Osteoblast (primary cell): ENCODE measurements at regions not wholly inside any gene's neighbourhood (a gene's known extent, or its start where the extent isn't known, plus 50 kb on each side); places are given as distances from the start of the nearest gene placed in this dataset.

Source experiments
- DNase-seq: peaks from one replicate; pipeline ENCODE4 v3.0.0; 2011; ENCODE audit warnings: low spot score, mixed read lengths; ENCODE audit not compliant: insufficient read length; ENCODE audit errors: missing footprints
- H2AFZ ChIP-seq: 2 replicates; pipeline ENCODE4 v1.6.0; 2011; ENCODE audit warnings: mild to moderate bottlenecking, low read length
- H3K27ac ChIP-seq: 2 replicates; pipeline ENCODE4 v1.5.1; 2011; ENCODE audit warnings: mild to moderate bottlenecking, low read depth, low read length, moderate library complexity
- H3K27me3 ChIP-seq: 2 replicates; pipeline ENCODE4 v1.6.0; 2012; ENCODE audit warnings: mild to moderate bottlenecking, control low read depth, inconsistent platforms, low read length, moderate library complexity; ENCODE audit not compliant: insufficient read depth
- H3K36me3 ChIP-seq: 2 replicates; pipeline ENCODE4 v1.5.1; 2011; ENCODE audit warnings: mild to moderate bottlenecking, low read length, control low read depth, moderate library complexity; ENCODE audit not compliant: insufficient read depth
- H3K4me1 ChIP-seq: 2 replicates; pipeline ENCODE4 v1.5.1; 2011; ENCODE audit warnings: mild to moderate bottlenecking, low read length, control low read depth, moderate library complexity; ENCODE audit not compliant: insufficient read depth
- H3K4me2 ChIP-seq: 2 replicates; pipeline ENCODE4 v1.6.0; 2011; ENCODE audit warnings: mild to moderate bottlenecking, low read length; ENCODE audit not compliant: insufficient read depth
- H3K4me3 ChIP-seq: fragments of 200-600 bp; sonication (generic); 3 replicates; pipeline ENCODE4 v1.5.1; 2012; ENCODE audit warnings: mild to moderate bottlenecking, low read length, inconsistent platforms; ENCODE audit not compliant: insufficient read depth
- H3K79me2 ChIP-seq: 2 replicates; pipeline ENCODE4 v1.6.0; 2012; ENCODE audit warnings: mild to moderate bottlenecking, low read length, control low read depth, inconsistent platforms; ENCODE audit not compliant: insufficient read depth
- H3K9me3 ChIP-seq: 2 replicates; pipeline ENCODE4 v1.5.1; 2011; ENCODE audit warnings: low read depth, low read length, control low read depth
- H4K20me1 ChIP-seq: 2 replicates; pipeline ENCODE4 v1.6.0; 2012; ENCODE audit warnings: mild to moderate bottlenecking, low read length, control low read depth; ENCODE audit not compliant: insufficient read depth
- TF ChIP-seq, protein P1 (sequence below): IDR thresholded peaks from 2 replicates; pipeline ENCODE4 v1.5.1; 2011; ENCODE audit warnings: mild to moderate bottlenecking, low read depth, low read length, moderate library complexity; ENCODE audit errors: extremely low read depth

DNA sequence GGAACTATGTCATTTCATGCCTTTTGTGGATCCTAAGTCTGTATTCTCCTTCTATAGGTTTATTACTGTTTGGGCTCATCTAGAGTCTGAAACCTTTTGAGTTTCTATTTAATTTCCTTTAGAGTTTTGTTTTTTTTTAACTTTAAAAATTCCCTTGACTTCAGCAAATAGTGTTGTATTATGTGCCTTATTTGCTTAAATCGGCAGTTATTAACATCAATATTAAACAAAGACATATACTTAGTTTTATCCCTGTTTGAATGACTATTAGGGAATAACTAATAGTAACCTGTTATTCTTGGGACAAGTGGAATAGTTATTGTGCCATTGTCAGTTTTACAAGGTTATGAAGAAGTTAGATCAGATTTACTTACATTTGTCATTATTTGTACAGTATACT is 112.8 kb upstream of the NUDT6 start:
- Histone ChIP-seq H3K27ac (no peak overlapping the region), H3K4me2 (no peak overlapping the region), H3K36me3 (no peaks in the 10 kb centered on the region), H3K4me1 (peaks cover 5% of the 10 kb centered on the region), H3K79me2 (no peaks in the 10 kb centered on the region), H3K9me3 (no peaks in the 10 kb centered on the region), H4K20me1 (no peaks in the 10 kb centered on the region), H2AFZ (no peak overlapping the region), H3K4me3 (no peak overlapping the region), H3K27me3 (no peaks in the 10 kb centered on the region)
- TF ChIP-seq, protein P1, sequence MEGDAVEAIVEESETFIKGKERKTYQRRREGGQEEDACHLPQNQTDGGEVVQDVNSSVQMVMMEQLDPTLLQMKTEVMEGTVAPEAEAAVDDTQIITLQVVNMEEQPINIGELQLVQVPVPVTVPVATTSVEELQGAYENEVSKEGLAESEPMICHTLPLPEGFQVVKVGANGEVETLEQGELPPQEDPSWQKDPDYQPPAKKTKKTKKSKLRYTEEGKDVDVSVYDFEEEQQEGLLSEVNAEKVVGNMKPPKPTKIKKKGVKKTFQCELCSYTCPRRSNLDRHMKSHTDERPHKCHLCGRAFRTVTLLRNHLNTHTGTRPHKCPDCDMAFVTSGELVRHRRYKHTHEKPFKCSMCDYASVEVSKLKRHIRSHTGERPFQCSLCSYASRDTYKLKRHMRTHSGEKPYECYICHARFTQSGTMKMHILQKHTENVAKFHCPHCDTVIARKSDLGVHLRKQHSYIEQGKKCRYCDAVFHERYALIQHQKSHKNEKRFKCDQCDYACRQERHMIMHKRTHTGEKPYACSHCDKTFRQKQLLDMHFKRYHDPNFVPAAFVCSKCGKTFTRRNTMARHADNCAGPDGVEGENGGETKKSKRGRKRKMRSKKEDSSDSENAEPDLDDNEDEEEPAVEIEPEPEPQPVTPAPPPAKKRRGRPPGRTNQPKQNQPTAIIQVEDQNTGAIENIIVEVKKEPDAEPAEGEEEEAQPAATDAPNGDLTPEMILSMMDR: no peak
- no peak for DNase-seq

DNA sequence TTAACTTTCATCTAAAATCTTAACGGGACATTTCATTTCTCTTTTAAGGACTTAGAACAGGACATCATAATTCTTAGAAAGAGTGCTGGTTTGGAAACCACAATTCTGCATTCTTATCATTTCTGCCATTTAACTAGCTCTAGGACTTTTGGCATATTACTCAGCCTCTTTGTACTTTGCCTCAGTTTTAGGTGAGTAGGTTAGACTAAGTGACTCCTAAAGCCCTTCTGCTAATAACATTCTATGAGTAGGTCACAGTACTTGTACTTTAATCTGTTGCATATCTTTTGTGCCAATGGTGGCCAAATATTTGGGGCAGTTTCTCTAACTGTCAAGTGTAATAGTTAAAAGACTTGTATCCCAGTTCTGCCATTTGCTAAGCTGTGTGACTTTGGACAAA is 115.4 kb upstream of the NUDT6 start:
- Histone ChIP-seq H3K4me1 (peaks cover 5% of the 10 kb centered on the region), H4K20me1 (no peaks in the 10 kb centered on the region), H3K27ac (no peak overlapping the region), H3K9me3 (no peaks in the 10 kb centered on the region), H3K27me3 (no peaks in the 10 kb centered on the region), H3K36me3 (no peaks in the 10 kb centered on the region), H3K4me3 (no peak overlapping the region), H3K79me2 (no peaks in the 10 kb centered on the region), H3K4me2 (no peak overlapping the region), H2AFZ (no peak overlapping the region)
- DNase-seq: peak; percentile 65
- TF ChIP-seq, protein P1: no peak

DNA sequence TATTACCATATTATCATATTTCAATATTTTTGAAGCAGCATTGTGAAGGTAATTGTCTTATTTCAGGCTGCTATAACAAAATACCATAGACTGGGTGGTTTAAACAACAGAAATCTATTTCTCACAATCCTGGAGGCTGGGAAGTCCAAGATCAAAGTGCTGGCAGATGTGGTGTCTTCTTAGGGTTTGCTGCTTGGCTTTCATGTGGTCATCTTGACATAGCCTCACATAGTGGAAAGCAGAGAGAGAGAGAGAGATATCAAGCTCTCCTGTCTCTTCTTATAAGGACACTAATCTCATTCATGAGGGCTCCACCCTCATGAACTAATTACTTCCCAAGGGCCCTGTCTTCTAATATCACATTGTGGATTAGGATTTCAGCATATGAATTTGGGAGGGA is 119.7 kb upstream of the NUDT6 start:
- Histone ChIP-seq H3K4me2 (no peak overlapping the region), H2AFZ (no peak overlapping the region), H3K27me3 (no peaks in the 10 kb centered on the region), H3K4me1 (peaks cover 5% of the 10 kb centered on the region), H3K27ac (no peak overlapping the region), H3K79me2 (no peaks in the 10 kb centered on the region), H3K4me3 (no peak overlapping the region), H3K9me3 (peaks cover 7% of the 10 kb centered on the region), H3K36me3 (no peaks in the 10 kb centered on the region), H4K20me1 (no peaks in the 10 kb centered on the region)
- TF ChIP-seq, protein P1: no peak
- no peak for DNase-seq

DNA sequence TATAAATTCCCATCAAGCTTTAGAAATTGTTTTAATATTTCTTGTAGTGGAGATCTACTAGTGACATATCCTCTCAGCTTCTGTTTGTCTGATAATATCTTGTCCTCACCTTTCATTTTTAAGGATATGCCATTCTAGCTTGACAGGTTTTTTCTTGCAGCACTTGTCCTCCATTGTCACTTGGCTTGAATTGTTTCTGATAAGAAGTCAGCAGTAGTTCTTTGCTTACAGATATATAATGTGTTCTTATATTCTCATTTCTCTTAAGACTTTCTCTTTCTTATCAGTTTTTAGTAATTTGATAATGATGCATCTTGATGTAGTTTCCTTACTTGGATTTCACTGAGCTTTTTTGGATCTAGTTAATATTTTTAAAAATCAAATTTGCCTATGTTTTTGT is 120.6 kb upstream of the NUDT6 start:
- no peaks in the 10 kb centered on the region for H3K4me1 ChIP-seq
- no peak overlapping the region for H3K27ac ChIP-seq
- peaks cover 7% of the 10 kb centered on the region for H3K9me3 ChIP-seq
- no peak overlapping the region for H2AFZ ChIP-seq
- H3K27me3 ChIP-seq: no peaks in the 10 kb centered on the region
- H3K4me3 ChIP-seq: no peak overlapping the region
- DNase-seq: no peak
- no peaks in the 10 kb centered on the region for H3K79me2 ChIP-seq
- no peaks in the 10 kb centered on the region for H3K36me3 ChIP-seq
- no peaks in the 10 kb centered on the region for H4K20me1 ChIP-seq
- TF ChIP-seq, protein P1: no peak
- H3K4me2 ChIP-seq: no peak overlapping the region
